ENCODE measurements at regions not wholly inside any gene's neighbourhood (a gene's known extent, or its start where the extent isn't known, plus 50 kb on each side); places are given as distances from the start of the nearest gene placed in this dataset.

- Histone ChIP-seq H3K27ac (replicated peaks; ENCODE audit: low read length) (no peak overlapping the region), H4K91ac (ENCODE audit: low read depth, low read length, poor library complexity) (no peak overlapping the region), H3K4me3 (ENCODE audit: low read length in 2 of 2) (no peak overlapping the region), H3K27me3 (ENCODE audit: control insufficient read depth in 3 of 3, insufficient read depth in 3 of 3, low read depth in 1 of 3, low read length in 3 of 3) (peaks cover 0 to 18% (median 0%) of the 10 kb centered on the region in 3 experiments), H2BK5ac (ENCODE audit: low read length) (no peak overlapping the region), H3K4me2 (ENCODE audit: insufficient read depth, low read length, poor library complexity, severe bottlenecking) (no peak overlapping the region), H3K14ac (ENCODE audit: low read length) (no peak overlapping the region), H3K9ac (ENCODE audit: low read depth, low read length, poor library complexity) (no peak overlapping the region), H2AK5ac (ENCODE audit: low read depth, low read length) (no peak overlapping the region), H2AFZ (ENCODE audit: low read length) (no peak overlapping the region), H2BK120ac (ENCODE audit: low read depth, low read length) (no peak overlapping the region), H4K8ac (ENCODE audit: low read depth, low read length) (no peak overlapping the region), H3K4ac (ENCODE audit: low read length) (no peak overlapping the region), H2BK15ac (ENCODE audit: low read length) (no peak overlapping the region), H3K9me3 (replicated peaks in 1 of 2; ENCODE audit: control insufficient read depth in 2 of 2, insufficient read depth in 1 of 2, low read depth in 1 of 2, low read length in 2 of 2) (no peaks in the 10 kb centered on the region), H3K4me1 (ENCODE audit: control insufficient read depth in 2 of 2, insufficient read depth in 1 of 2, low read depth in 1 of 2, low read length in 2 of 2) (no peaks in the 10 kb centered on the region), H3K18ac (ENCODE audit: low read length) (no peak overlapping the region), H3K36me3 (replicated peaks in 1 of 2; ENCODE audit: control insufficient read depth in 2 of 2, insufficient read depth in 2 of 2, low read length in 2 of 2) (no peaks in the 10 kb centered on the region), H3K23ac (ENCODE audit: low read depth, low read length, poor library complexity) (no peak overlapping the region), H3K79me1 (ENCODE audit: low read depth, low read length) (no peaks in the 10 kb centered on the region), H2BK12ac (ENCODE audit: low read length) (no peak overlapping the region)
- no peak for DNase-seq (ENCODE audit: low spot score)
Measured at GRCh38 chr13:26822146-26822545, 61.6 kb upstream of the GPR12 start.

- no peaks in the 10 kb centered on the region for H3K36me3 ChIP-seq (replicated peaks in 1 of 2; ENCODE audit: control insufficient read depth in 2 of 2, insufficient read depth in 2 of 2, low read length in 2 of 2)
- no peak overlapping the region for H2BK15ac ChIP-seq (ENCODE audit: low read length)
- no peak overlapping the region for H3K4me2 ChIP-seq (ENCODE audit: insufficient read depth, low read length, poor library complexity, severe bottlenecking)
- no peak overlapping the region for H2AFZ ChIP-seq (ENCODE audit: low read length)
- no peak overlapping the region for H4K91ac ChIP-seq (ENCODE audit: low read depth, low read length, poor library complexity)
- H2BK120ac ChIP-seq (ENCODE audit: low read depth, low read length), result no peak overlapping the region
- no peak overlapping the region for H2BK12ac ChIP-seq (ENCODE audit: low read length)
- no peak overlapping the region for H2AK5ac ChIP-seq (ENCODE audit: low read depth, low read length)
- H3K9me3 ChIP-seq (replicated peaks in 1 of 2; ENCODE audit: control insufficient read depth in 2 of 2, insufficient read depth in 1 of 2, low read depth in 1 of 2, low read length in 2 of 2), result no peaks in the 10 kb centered on the region
- H3K27ac ChIP-seq (replicated peaks; ENCODE audit: low read length), result no peak overlapping the region
- no peak overlapping the region for H3K4ac ChIP-seq (ENCODE audit: low read length)
- peaks cover 0 to 18% (median 0%) of the 10 kb centered on the region in 3 experiments for H3K27me3 ChIP-seq (ENCODE audit: control insufficient read depth in 3 of 3, insufficient read depth in 3 of 3, low read depth in 1 of 3, low read length in 3 of 3)
- H3K4me1 ChIP-seq (ENCODE audit: control insufficient read depth in 2 of 2, insufficient read depth in 1 of 2, low read depth in 1 of 2, low read length in 2 of 2), result no peaks in the 10 kb centered on the region
- no CpG with 5 or more reads among the region's 7 CpGs for WGBS, 2 donors (ENCODE audit: extremely low coverage in 2 of 2, insufficient read length in 2 of 2, insufficient replicate concordance in 1 of 2)
- H3K14ac ChIP-seq (ENCODE audit: low read length), result no peak overlapping the region
- no peak overlapping the region for H3K18ac ChIP-seq (ENCODE audit: low read length)
- H3K9ac ChIP-seq (ENCODE audit: low read depth, low read length, poor library complexity), result no peak overlapping the region
- DNase-seq (ENCODE audit: low spot score), result no peak
- H3K79me1 ChIP-seq (ENCODE audit: low read depth, low read length), result no peaks in the 10 kb centered on the region
- no peak overlapping the region for H4K8ac ChIP-seq (ENCODE audit: low read depth, low read length)
- no peak overlapping the region for H3K4me3 ChIP-seq (ENCODE audit: low read length in 2 of 2)
- no peak overlapping the region for H2BK5ac ChIP-seq (ENCODE audit: low read length)
- no peak overlapping the region for H3K23ac ChIP-seq (ENCODE audit: low read depth, low read length, poor library complexity)
Measured at GRCh38 chr13:26821672-26822071, 61.1 kb upstream of the GPR12 start.

DNA sequence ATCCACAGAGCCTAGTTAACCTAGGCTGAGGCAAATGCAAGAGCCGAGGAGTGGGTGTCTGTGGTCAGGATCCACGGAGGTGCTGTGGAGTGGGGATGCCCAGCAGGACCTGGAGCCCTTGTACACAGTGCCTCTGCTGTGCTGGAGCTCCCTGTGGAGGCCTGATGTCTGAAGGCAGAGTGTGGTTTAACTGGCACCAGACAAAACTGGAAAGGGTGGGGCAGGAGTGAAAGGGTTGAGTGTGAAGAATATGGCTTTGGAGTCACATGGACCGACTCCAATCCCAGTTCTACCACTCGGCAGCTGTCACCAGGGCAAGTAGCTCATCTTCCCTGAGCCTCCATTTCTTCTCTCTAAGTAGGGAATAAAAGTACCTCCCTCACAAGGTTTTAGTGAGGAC, 60.3 kb upstream of the GPR12 start:
- Histone ChIP-seq H3K18ac (ENCODE audit: low read length) (no peak overlapping the region), H3K4me1 (ENCODE audit: control insufficient read depth in 2 of 2, insufficient read depth in 1 of 2, low read depth in 1 of 2, low read length in 2 of 2) (peaks cover 0 to 4% of the 10 kb centered on the region in 2 donors), H3K23ac (ENCODE audit: low read depth, low read length, poor library complexity) (no peak overlapping the region), H2BK12ac (ENCODE audit: low read length) (no peak overlapping the region), H3K14ac (ENCODE audit: low read length) (no peak overlapping the region), H2AFZ (ENCODE audit: low read length) (no peak overlapping the region), H3K27me3 (ENCODE audit: control insufficient read depth in 3 of 3, insufficient read depth in 3 of 3, low read depth in 1 of 3, low read length in 3 of 3) (peaks cover 0 to 18% (median 0%) of the 10 kb centered on the region in 3 experiments), H4K8ac (ENCODE audit: low read depth, low read length) (no peak overlapping the region), H3K4me2 (ENCODE audit: insufficient read depth, low read length, poor library complexity, severe bottlenecking) (no peak overlapping the region), H2BK120ac (ENCODE audit: low read depth, low read length) (no peak overlapping the region), H4K91ac (ENCODE audit: low read depth, low read length, poor library complexity) (no peak overlapping the region), H3K4ac (ENCODE audit: low read length) (no peak overlapping the region), H3K9me3 (replicated peaks in 1 of 2; ENCODE audit: control insufficient read depth in 2 of 2, insufficient read depth in 1 of 2, low read depth in 1 of 2, low read length in 2 of 2) (no peaks in the 10 kb centered on the region), H2AK5ac (ENCODE audit: low read depth, low read length) (no peak overlapping the region), H3K27ac (replicated peaks; ENCODE audit: low read length) (no peak overlapping the region), H3K79me1 (ENCODE audit: low read depth, low read length) (no peaks in the 10 kb centered on the region), H2BK15ac (ENCODE audit: low read length) (no peak overlapping the region), H3K36me3 (replicated peaks in 1 of 2; ENCODE audit: control insufficient read depth in 2 of 2, insufficient read depth in 2 of 2, low read length in 2 of 2) (no peaks in the 10 kb centered on the region), H2BK5ac (ENCODE audit: low read length) (no peak overlapping the region), H3K4me3 (ENCODE audit: low read length in 2 of 2) (no peak overlapping the region), H3K9ac (ENCODE audit: low read depth, low read length, poor library complexity) (no peak overlapping the region)
- WGBS, 2 donors (ENCODE audit: extremely low coverage in 2 of 2, insufficient read length in 2 of 2, insufficient replicate concordance in 1 of 2), result no CpG with 5 or more reads among the region's 4 CpGs
- no peak for DNase-seq (ENCODE audit: low spot score)

DNA sequence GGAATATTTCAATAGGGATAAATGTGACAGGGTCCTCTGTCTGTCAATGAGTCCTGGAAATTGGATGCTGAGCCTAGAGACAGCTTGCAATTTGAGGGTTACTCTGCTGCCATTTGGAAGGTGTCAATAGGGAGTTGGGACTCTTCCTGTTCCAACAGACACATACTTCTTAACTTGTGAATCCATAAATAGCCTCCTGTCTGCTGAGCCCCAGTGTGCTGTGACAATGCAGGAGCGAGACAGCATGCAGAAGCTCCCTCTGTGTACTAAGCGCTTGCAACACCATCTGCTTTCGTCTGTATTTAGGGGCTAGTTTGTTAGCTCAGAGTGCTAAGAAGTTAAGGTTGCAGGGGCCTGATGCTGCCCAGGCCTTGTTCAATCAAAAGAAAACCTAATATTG, 58.5 kb upstream of the GPR12 start:
- Histone ChIP-seq H3K4me3 (ENCODE audit: low read length in 2 of 2) (no peak overlapping the region), H3K18ac (ENCODE audit: low read length) (no peak overlapping the region), H3K36me3 (replicated peaks in 1 of 2; ENCODE audit: control insufficient read depth in 2 of 2, insufficient read depth in 2 of 2, low read length in 2 of 2) (no peaks in the 10 kb centered on the region), H3K23ac (ENCODE audit: low read depth, low read length, poor library complexity) (no peak overlapping the region), H3K4me2 (ENCODE audit: insufficient read depth, low read length, poor library complexity, severe bottlenecking) (no peak overlapping the region), H3K4ac (ENCODE audit: low read length) (no peak overlapping the region), H2AFZ (ENCODE audit: low read length) (no peak overlapping the region), H3K9me3 (replicated peaks in 1 of 2; ENCODE audit: control insufficient read depth in 2 of 2, insufficient read depth in 1 of 2, low read depth in 1 of 2, low read length in 2 of 2) (no peaks in the 10 kb centered on the region), H4K8ac (ENCODE audit: low read depth, low read length) (no peak overlapping the region), H2BK12ac (ENCODE audit: low read length) (no peak overlapping the region), H3K27me3 (ENCODE audit: control insufficient read depth in 3 of 3, insufficient read depth in 3 of 3, low read depth in 1 of 3, low read length in 3 of 3) (peaks cover 0 to 18% (median 0%) of the 10 kb centered on the region in 3 experiments), H2BK15ac (ENCODE audit: low read length) (no peak overlapping the region), H2BK120ac (ENCODE audit: low read depth, low read length) (no peak overlapping the region), H3K27ac (replicated peaks; ENCODE audit: low read length) (no peak overlapping the region), H4K91ac (ENCODE audit: low read depth, low read length, poor library complexity) (no peak overlapping the region), H3K14ac (ENCODE audit: low read length) (no peak overlapping the region), H2BK5ac (ENCODE audit: low read length) (no peak overlapping the region), H2AK5ac (ENCODE audit: low read depth, low read length) (no peak overlapping the region), H3K79me1 (ENCODE audit: low read depth, low read length) (no peaks in the 10 kb centered on the region), H3K9ac (ENCODE audit: low read depth, low read length, poor library complexity) (no peak overlapping the region), H3K4me1 (ENCODE audit: control insufficient read depth in 2 of 2, insufficient read depth in 1 of 2, low read depth in 1 of 2, low read length in 2 of 2) (peaks cover 0 to 4% of the 10 kb centered on the region in 2 donors)
- no CpG with 5 or more reads among the region's 3 CpGs for WGBS, 2 donors (ENCODE audit: extremely low coverage in 2 of 2, insufficient read length in 2 of 2, insufficient replicate concordance in 1 of 2)
- no peak for DNase-seq (ENCODE audit: low spot score)

All from neuronal stem cell (in vitro differentiated cells).